SK-N-SH (cell line): ENCODE measurements at regions not wholly inside any gene's neighbourhood (a gene's known extent, or its start where the extent isn't known, plus 50 kb on each side); places are given as distances from the start of the nearest gene placed in this dataset.

Experiments
- CTCF ChIA-PET: fragments of 300-600, 350-600 bp; formaldehyde crosslinking; extraction: SDS; loops from one replicate; lab custom pipeline; 2021; lab: Yijun Ruan, JAX
- POLR2A ChIA-PET: fragments of 350-600 bp; sonication (Branson Sonifier 250); formaldehyde crosslinking; extraction: SDS; loops from one replicate; lab custom pipeline; 2020; ENCODE audit warnings: antibody characterized with exemption, inconsistent platforms; lab: Yijun Ruan, JAX
- DNase-seq: peaks from one replicate; pipeline ENCODE4 v3.0.0; 2012
- H2AFZ ChIP-seq: fragments of 200-600 bp; sonication (generic); 2 replicates; pipeline ENCODE4 v1.8.1; 2016; ENCODE audit warnings: antibody characterized with exemption, mild to moderate bottlenecking, low read depth
- H3F3A ChIP-seq: fragments of 200-600 bp; sonication (generic); replicated peaks from 2 replicates; pipeline ENCODE3; 2016; ENCODE audit warnings: antibody characterized with exemption, mild to moderate bottlenecking; ENCODE audit not compliant: insufficient read depth
- H3K27ac ChIP-seq, 2 experiments: fragments of 200-500 bp in 1 of 2; fragments of 200-600 bp in 1 of 2; sonication (Bioruptor generic) in 1 of 2; sonication (generic), shearing (Covaris generic) in 1 of 2; 2 replicates each; pipeline versions ENCODE4 v1.5.1 to v1.6.1; 2014 to 2016; ENCODE audit warnings: low read depth in 2 of 2, inconsistent platforms in 1 of 2, low read length in 1 of 2, mild to moderate bottlenecking in 1 of 2, mixed read lengths in 1 of 2
- H3K27me3 ChIP-seq: fragments of 200-600 bp; sonication (generic), shearing (Covaris generic); 2 replicates; pipeline ENCODE4 v1.6.1; 2016; ENCODE audit warnings: mixed run types; ENCODE audit not compliant: insufficient read depth
- H3K36me3 ChIP-seq, 2 experiments: fragments of 200-500 bp in 1 of 2; fragments of 200-600 bp in 1 of 2; sonication (Bioruptor generic) in 1 of 2; sonication (generic) in 1 of 2; replicated peaks in 1 of 2; 2 replicates each; pipeline versions ENCODE3 to v1.5.1; 2014 to 2016; ENCODE audit warnings: low read length in 1 of 2, mild to moderate bottlenecking in 1 of 2; ENCODE audit not compliant: insufficient read depth in 2 of 2, control insufficient read depth in 1 of 2
- H3K4me1 ChIP-seq, 2 experiments: fragments of 200-500 bp in 1 of 2; fragments of 200-600 bp in 1 of 2; sonication (Bioruptor generic) in 1 of 2; sonication (generic), shearing (Covaris generic) in 1 of 2; 2 replicates each; pipeline versions ENCODE4 v1.5.1 to v1.6.1; 2014 to 2016; ENCODE audit warnings: low read depth in 1 of 2, low read length in 1 of 2, mixed run types in 1 of 2; ENCODE audit not compliant: insufficient read depth in 2 of 2, control insufficient read depth in 1 of 2
- H3K4me2 ChIP-seq: fragments of 200-600 bp; sonication (generic), shearing (Covaris generic); 2 replicates; pipeline ENCODE4 v1.6.1; 2017; ENCODE audit warnings: mixed run types
- H3K4me3 ChIP-seq, 2 experiments: fragments of 200-500 bp in 1 of 2; fragments of 200-600 bp in 1 of 2; sonication (Bioruptor generic) in 1 of 2; sonication (generic), shearing (Covaris generic) in 1 of 2; 2 replicates each; pipeline versions ENCODE4 v1.5.1 to v1.8.1; 2014 to 2016; ENCODE audit warnings: low read depth in 2 of 2, inconsistent platforms in 1 of 2, low read length in 1 of 2, mild to moderate bottlenecking in 1 of 2, mixed read lengths in 1 of 2, moderate library complexity in 1 of 2
- H3K79me2 ChIP-seq: fragments of 200-600 bp; sonication (generic); 2 replicates; pipeline ENCODE4 v1.8.1; 2017; ENCODE audit warnings: mild to moderate bottlenecking; ENCODE audit not compliant: insufficient read depth
- H3K9ac ChIP-seq: fragments of 200-600 bp; sonication (generic); 2 replicates; pipeline ENCODE4 v1.6.1; 2017; ENCODE audit warnings: mixed run types
- H3K9me2 ChIP-seq: fragments of 200-600 bp; sonication (generic); 2 replicates; pipeline ENCODE4 v1.6.1; 2017; ENCODE audit warnings: mixed run types
- H3K9me3 ChIP-seq: fragments of 200-600 bp; sonication (generic); 2 replicates; pipeline ENCODE4 v1.6.1; 2017; ENCODE audit warnings: mixed run types, mild to moderate bottlenecking, moderate library complexity
- H4K20me1 ChIP-seq: fragments of 200-600 bp; sonication (generic); 2 replicates; pipeline ENCODE4 v1.6.1; 2017; ENCODE audit warnings: mild to moderate bottlenecking, mixed run types; ENCODE audit not compliant: insufficient read depth
- ELF1 ChIP-seq: IDR thresholded peaks from 2 replicates; pipeline ENCODE4 v1.4.0; 2012
- EP300 ChIP-seq, 2 experiments: IDR thresholded peaks; 2 replicates each; pipeline versions ENCODE4 v1.4.0 to v1.6.1; 2012; ENCODE audit warnings: borderline replicate concordance in 1 of 2, low read depth in 1 of 2, low read length in 1 of 2
- EZH2phosphoT487 ChIP-seq: fragments of 200-600 bp; sonication (generic); IDR thresholded peaks from 2 replicates; pipeline ENCODE4 v1.6.1; 2017; ENCODE audit warnings: low read depth, mixed run types, mild to moderate bottlenecking, antibody characterized with exemption, moderate library complexity, borderline replicate concordance
- FOSL2 ChIP-seq: IDR thresholded peaks from 2 replicates; pipeline ENCODE4 v1.4.0; 2012; ENCODE audit warnings: low read depth, mild to moderate bottlenecking, moderate library complexity, borderline replicate concordance
- FOXJ3 ChIP-seq: sonication (generic); formaldehyde crosslinking; IDR thresholded peaks from 2 replicates; pipeline ENCODE4 v1.5.1; 2020; ENCODE audit warnings: mild to moderate bottlenecking, missing genetic modification reagents
- FOXM1 ChIP-seq: IDR thresholded peaks from 2 replicates; pipeline ENCODE4 v1.4.0; 2012; ENCODE audit warnings: low read depth, mild to moderate bottlenecking
- GABPA ChIP-seq: IDR thresholded peaks from 2 replicates; pipeline ENCODE4 v1.4.0; 2012; ENCODE audit warnings: low read depth, mild to moderate bottlenecking
- GATA2 ChIP-seq: sonication (generic); formaldehyde crosslinking; IDR thresholded peaks from 2 replicates; pipeline ENCODE4 v1.5.0; 2020; ENCODE audit warnings: mild to moderate bottlenecking, missing genetic modification reagents
- MAX ChIP-seq: IDR thresholded peaks from 2 replicates; pipeline ENCODE4 v1.4.0; 2012; ENCODE audit warnings: low read depth
- MXI1 ChIP-seq: IDR thresholded peaks from 2 replicates; pipeline ENCODE4 v1.6.1; 2012; ENCODE audit warnings: mild to moderate bottlenecking, low read depth, low read length, improper control_type of control experiment
- NFIC ChIP-seq: IDR thresholded peaks from 2 replicates; pipeline ENCODE4 v1.4.0; 2012; ENCODE audit warnings: borderline replicate concordance
- PBX3 ChIP-seq: IDR thresholded peaks from 2 replicates; pipeline ENCODE4; 2012
- POLR2AphosphoS5 ChIP-seq: IDR thresholded peaks from 2 replicates; pipeline ENCODE4 v1.6.1; 2012; ENCODE audit warnings: low read depth, low read length
- RAD21 ChIP-seq: IDR thresholded peaks from 2 replicates; pipeline ENCODE4 v1.6.1; 2012; ENCODE audit warnings: mild to moderate bottlenecking, low read length
- RFX5 ChIP-seq: IDR thresholded peaks from 2 replicates; pipeline ENCODE4 v1.6.1; 2012; ENCODE audit warnings: mild to moderate bottlenecking, improper control_type of control experiment, low read length
- RXRA ChIP-seq: IDR thresholded peaks from 2 replicates; pipeline ENCODE4 v1.4.0; 2012; ENCODE audit warnings: low read depth, mild to moderate bottlenecking, borderline replicate concordance
- SIN3A ChIP-seq: IDR thresholded peaks from 2 replicates; pipeline ENCODE4 v1.6.1; 2012; ENCODE audit warnings: low read depth, mild to moderate bottlenecking, low read length, moderate library complexity, borderline replicate concordance
- TAF1 ChIP-seq: IDR thresholded peaks from 2 replicates; pipeline ENCODE4 v1.6.1; 2012; ENCODE audit warnings: low read depth, mild to moderate bottlenecking, low read length, moderate library complexity, borderline replicate concordance
- TEAD4 ChIP-seq: IDR thresholded peaks from 2 replicates; pipeline ENCODE4 v1.4.0; 2012; ENCODE audit warnings: mild to moderate bottlenecking, borderline replicate concordance; ENCODE audit not compliant: insufficient read depth
- USF2 ChIP-seq: fragments of 150-350 bp; IDR thresholded peaks from 2 replicates; pipeline ENCODE4 v1.6.1; 2017; ENCODE audit warnings: antibody characterized with exemption, low read length, low read depth, borderline replicate concordance
- YY1 ChIP-seq: IDR thresholded peaks from 2 replicates; pipeline ENCODE4 v1.4.0; 2012; ENCODE audit warnings: low read depth, mild to moderate bottlenecking
- ZBTB33 ChIP-seq: IDR thresholded peaks from 2 replicates; pipeline ENCODE4 v1.4.0; 2012; ENCODE audit warnings: low read depth, borderline replicate concordance
- WGBS: methylation state at CpG from one replicate; pipeline ENCODE4 v1.1.6; 2017; ENCODE audit warnings: low lambda C conversion rate; 5-methylcytosine and 5-hydroxymethylcytosine counted together

GRCh38 chr5:82666312-82666711, 388.2 kb upstream of the RPS23 start:
- no peaks in the 10 kb centered on the region for H3K9me3 ChIP-seq
- H3K4me1 ChIP-seq = peaks cover 0 to 11% of the 10 kb centered on the region in 2 experiments; a peak in 3 of 4 replicates
- H3F3A ChIP-seq = no peaks in the 10 kb centered on the region
- DNase-seq = no peak
- no peaks in the 10 kb centered on the region for H4K20me1 ChIP-seq
- no peaks in the 10 kb centered on the region for H3K36me3 ChIP-seq
- no peak overlapping the region for H3K4me3 ChIP-seq
- 78% methylated on average over 2 of the region's 2 CpGs for WGBS
- H3K27ac ChIP-seq = no peak overlapping the region
- POLR2A ChIA-PET = no interaction called here
- TF ChIP-seq RXRA (no peak), SIN3A (no peak), RFX5 (no peak), FOSL2 (no peak), NFIC (no peak), FOXJ3 (CRISPR knock-in tag) (no peak), MAX (no peak), EZH2phosphoT487 (no peak), GATA2 (CRISPR knock-in tag) (no peak), TAF1 (no peak), RAD21 (no peak), MXI1 (no peak), TEAD4 (no peak)
- TF ChIP-seq, all 33 proteins: peak for 0
- Histone ChIP-seq H3K9ac (no peak overlapping the region), H3K27me3 (no peaks in the 10 kb centered on the region), H3K4me2 (no peak overlapping the region), H3K9me2 (no peaks in the 10 kb centered on the region), H3K79me2 (no peaks in the 10 kb centered on the region), H2AFZ (no peak overlapping the region)
- CTCF ChIA-PET = no interaction called here

GRCh38 chr5:82664732-82665131, 386.6 kb upstream of the RPS23 start:
- Histone ChIP-seq H3F3A (no peaks in the 10 kb centered on the region), H2AFZ (no peak overlapping the region), H3K4me3 (no peak overlapping the region), H3K27ac (no peak overlapping the region), H3K9me3 (no peaks in the 10 kb centered on the region), H3K9me2 (no peaks in the 10 kb centered on the region), H3K4me1 (peaks cover 0 to 6% of the 10 kb centered on the region in 2 experiments; a peak in 2 of 4 replicates), H3K27me3 (no peaks in the 10 kb centered on the region), H3K79me2 (no peaks in the 10 kb centered on the region), H3K36me3 (no peaks in the 10 kb centered on the region), H4K20me1 (no peaks in the 10 kb centered on the region), H3K4me2 (no peak overlapping the region), H3K9ac (no peak overlapping the region)
- ChIA-PET CTCF (interaction anchor here (0.6 to 0.7 kb wide), 2 partner anchors 352 to 1300 kb away, joined by 3 to 4 read pairs; no protein-coding TSS in a partner anchor), POLR2A (no interaction called here)
- DNase-seq = no peak
- WGBS = 66% methylated on average over 3 of the region's 3 CpGs
- TF ChIP-seq RXRA (no peak), POLR2AphosphoS5 (no peak), FOXM1 (no peak), USF2 (no peak), EP300 (IDR thresholded peaks at IDR 0.05; ENCODE audit: borderline replicate concordance in 1 of 2, low read depth in 1 of 2, low read length in 1 of 2) (no peak), ELF1 (no peak), RAD21 (no peak), PBX3 (no peak), GATA2 (CRISPR knock-in tag) (no peak), FOSL2 (no peak), YY1 (no peak), EZH2phosphoT487 (no peak), ZBTB33 (no peak), GABPA (no peak)
